Body of pancreas (tissue), 4 donors: ENCODE measurements at regions not wholly inside any gene's neighbourhood (a gene's known extent, or its start where the extent isn't known, plus 50 kb on each side); places are given as distances from the start of the nearest gene placed in this dataset.

Source experiments
- ATAC-seq: fragments of 150-250 bp; one replicate; pipeline ENCODE4 v1.9.1; 2016
- DNase-seq, 4 donors: peaks; one replicate each; pipeline ENCODE4 v3.0.0-alpha.2; 2019
- H3K27ac ChIP-seq, 4 donors: fragments of 200-600 bp; sonication (generic); 1 replicate in 3 of 4; 2 replicates in 1 of 4; pipeline versions ENCODE4 v1.5.1 to v1.6.1; 2016 to 2019; ENCODE audit warnings: mild to moderate bottlenecking in 1 of 4, mixed read lengths in 1 of 4, moderate library complexity in 1 of 4
- H3K27me3 ChIP-seq, 2 donors: fragments of 200-600 bp; sonication (generic); one replicate each; pipeline ENCODE4 v1.6.0; 2016; ENCODE audit warnings: mild to moderate bottlenecking in 1 of 2
- H3K36me3 ChIP-seq, 2 donors: fragments of 200-600 bp; sonication (generic); replicated peaks in 1 of 2; 2 replicates each; pipeline ENCODE4 v1.5.1; 2016; ENCODE audit warnings: low read depth in 2 of 2; ENCODE audit not compliant: insufficient read depth in 1 of 2
- H3K4me1 ChIP-seq: fragments of 200-600 bp; sonication (generic); one replicate; pipeline ENCODE4 v1.6.0; 2016
- H3K4me3 ChIP-seq, 2 donors: fragments of 200-600 bp; sonication (generic); 1 replicate in 1 of 2; 2 replicates in 1 of 2; pipeline ENCODE4 v1.5.1; 2016 to 2019
- H3K9me3 ChIP-seq, 3 donors: fragments of 200-600 bp; sonication (generic); 1 replicate in 2 of 3; 2 replicates in 1 of 3; pipeline ENCODE4 v1.5.1; 2016
- POLR2A ChIP-seq, 3 donors: fragments of 450-650 bp; IDR thresholded peaks; one replicate each; pipeline ENCODE4 v1.6.1; 2016; ENCODE audit warnings: antibody characterized with exemption in 3 of 3, mild to moderate bottlenecking in 2 of 3
- WGBS, 2 donors: methylation state at CpG; one replicate each; pipeline ENCODE4 v1.1.5; 2017; 5-methylcytosine and 5-hydroxymethylcytosine counted together
- intact Hi-C: fragments of 100-400 bp; cut with DNase I; formaldehyde crosslinking; loops from one replicate; pipeline ENCODE4 v1.15.1; 2023
- TF ChIP-seq, protein P1 (sequence below), 7 experiments: fragments of 450-650 bp in 4 of 7; fragments of 200-600 bp in 3 of 7; sonication (generic) in 3 of 7; IDR thresholded peaks; one replicate each; pipeline ENCODE4 v1.5.1; 2016 to 2019; ENCODE audit warnings: antibody characterized with exemption in 7 of 7

DNA sequence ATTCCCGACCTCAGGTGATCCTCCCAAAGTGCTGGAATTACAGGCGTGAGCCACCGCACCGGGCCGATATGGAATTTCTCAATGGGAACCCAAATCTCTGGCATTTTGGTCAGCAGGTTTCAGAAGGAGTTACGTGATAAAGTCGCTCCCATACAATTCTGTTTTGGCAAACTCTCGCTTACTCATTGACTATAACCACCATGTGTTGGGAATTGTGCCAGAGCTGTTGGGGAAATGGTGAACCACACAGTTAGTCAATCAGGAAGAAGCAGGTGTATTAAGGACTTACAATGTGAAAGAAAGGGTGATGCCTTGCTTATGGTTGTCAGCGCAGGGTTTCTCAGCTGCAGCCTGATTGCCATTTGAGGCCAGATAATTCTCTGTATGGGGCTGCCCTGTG, 410.5 kb downstream of the QKI start:
- H3K9me3 ChIP-seq: no peaks in the 10 kb centered on the region
- ATAC-seq: no peak

DNA sequence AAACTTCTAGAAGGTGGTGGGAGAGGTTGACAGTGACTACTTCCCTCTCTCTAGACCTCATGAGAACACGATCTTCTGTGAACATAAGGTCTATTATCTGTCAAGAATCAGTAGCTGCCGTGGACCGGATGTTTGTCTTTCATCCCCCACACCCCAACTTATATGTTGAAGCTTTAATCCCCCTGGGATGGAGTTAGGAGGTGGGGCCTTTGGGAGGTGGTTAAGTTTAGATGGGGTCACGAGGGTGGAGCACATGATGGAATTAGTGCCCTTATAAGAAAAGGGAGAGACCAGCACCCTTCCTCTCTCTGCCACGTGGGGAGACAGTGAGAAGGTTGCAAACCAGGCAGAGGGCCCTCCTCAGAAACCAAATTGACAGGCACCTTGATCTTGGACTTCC, 409.1 kb downstream of the QKI start:
- no peak for ATAC-seq
- H3K9me3 ChIP-seq: no peaks in the 10 kb centered on the region
- H3K27me3 ChIP-seq: no peaks in the 10 kb centered on the region
- TF ChIP-seq, protein P1, sequence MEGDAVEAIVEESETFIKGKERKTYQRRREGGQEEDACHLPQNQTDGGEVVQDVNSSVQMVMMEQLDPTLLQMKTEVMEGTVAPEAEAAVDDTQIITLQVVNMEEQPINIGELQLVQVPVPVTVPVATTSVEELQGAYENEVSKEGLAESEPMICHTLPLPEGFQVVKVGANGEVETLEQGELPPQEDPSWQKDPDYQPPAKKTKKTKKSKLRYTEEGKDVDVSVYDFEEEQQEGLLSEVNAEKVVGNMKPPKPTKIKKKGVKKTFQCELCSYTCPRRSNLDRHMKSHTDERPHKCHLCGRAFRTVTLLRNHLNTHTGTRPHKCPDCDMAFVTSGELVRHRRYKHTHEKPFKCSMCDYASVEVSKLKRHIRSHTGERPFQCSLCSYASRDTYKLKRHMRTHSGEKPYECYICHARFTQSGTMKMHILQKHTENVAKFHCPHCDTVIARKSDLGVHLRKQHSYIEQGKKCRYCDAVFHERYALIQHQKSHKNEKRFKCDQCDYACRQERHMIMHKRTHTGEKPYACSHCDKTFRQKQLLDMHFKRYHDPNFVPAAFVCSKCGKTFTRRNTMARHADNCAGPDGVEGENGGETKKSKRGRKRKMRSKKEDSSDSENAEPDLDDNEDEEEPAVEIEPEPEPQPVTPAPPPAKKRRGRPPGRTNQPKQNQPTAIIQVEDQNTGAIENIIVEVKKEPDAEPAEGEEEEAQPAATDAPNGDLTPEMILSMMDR (IDR thresholded peaks at IDR 0.05): no peak
- TF ChIP-seq POLR2A (IDR thresholded peaks at IDR 0.05): no peak
- H3K4me3 ChIP-seq: no peak overlapping the region
- intact Hi-C loops: no loop called here
- H3K36me3 ChIP-seq: no peaks in the 10 kb centered on the region
- DNase-seq: no peak
- WGBS, 2 donors: 50 to 57% methylated on average over 5 of the region's 5 CpGs
- H3K27ac ChIP-seq: no peak overlapping the region
- H3K4me1 ChIP-seq: no peaks in the 10 kb centered on the region

More for the DNA sequence above, 410.5 kb downstream of the QKI start:
- Histone ChIP-seq H3K27me3 (no peaks in the 10 kb centered on the region), H3K27ac (no peak overlapping the region), H3K36me3 (no peaks in the 10 kb centered on the region), H3K4me1 (no peaks in the 10 kb centered on the region), H3K4me3 (no peak overlapping the region)
- WGBS, 2 donors: 73 to 84% methylated on average over 9 of the region's 9 CpGs
- TF ChIP-seq, protein P1 (IDR thresholded peaks at IDR 0.05): no peak
- DNase-seq: no peak
- intact Hi-C loops: no loop called here

DNA sequence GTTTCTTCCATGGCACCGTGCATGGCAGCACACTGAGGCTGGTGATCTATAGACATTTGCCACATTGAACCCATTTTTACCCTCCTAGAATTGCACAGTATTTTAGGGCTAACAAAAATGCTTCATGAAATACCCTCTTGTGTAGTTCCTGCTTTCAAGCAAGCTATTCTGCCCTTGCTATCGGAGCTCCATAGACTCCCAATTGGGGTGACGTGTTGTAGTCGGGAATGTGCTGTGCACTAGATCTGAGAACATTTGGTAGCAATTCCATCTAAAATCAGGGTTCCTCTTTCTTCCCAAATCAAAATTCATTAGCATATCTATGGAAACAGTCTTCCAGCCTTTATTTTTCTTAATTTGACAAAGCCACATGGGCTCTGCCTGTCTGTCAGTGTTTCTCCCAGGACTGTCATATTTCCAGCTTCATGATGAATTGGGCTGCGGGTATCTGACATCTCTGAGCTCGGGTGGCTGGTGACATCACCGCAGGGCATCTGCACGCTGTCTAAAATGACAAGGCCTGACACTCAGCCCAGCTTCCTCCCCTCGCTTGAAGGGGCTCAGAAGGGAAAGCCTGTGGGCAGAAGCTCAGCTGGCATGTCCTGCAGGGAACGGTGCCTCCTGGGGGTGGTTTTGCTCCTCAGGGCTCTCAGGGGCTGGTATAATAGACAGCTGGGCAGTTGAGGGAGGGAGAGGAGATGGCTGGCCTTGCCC, 406.4 kb downstream of the QKI start:
- TF ChIP-seq, protein P1 (IDR thresholded peaks at IDR 0.05): no peak
- TF ChIP-seq POLR2A (IDR thresholded peaks at IDR 0.05): no peak
- 73 to 75% methylated on average over 7 to 10 of the region's 10 CpGs for WGBS, 2 donors
- Histone ChIP-seq H3K9me3 (no peaks in the 10 kb centered on the region), H3K27ac (no peak overlapping the region), H3K27me3 (no peaks in the 10 kb centered on the region), H3K4me1 (no peaks in the 10 kb centered on the region), H3K36me3 (no peaks in the 10 kb centered on the region), H3K4me3 (no peak overlapping the region)
- intact Hi-C loops: no loop called here
- ATAC-seq: no peak
- no peak for DNase-seq

DNA sequence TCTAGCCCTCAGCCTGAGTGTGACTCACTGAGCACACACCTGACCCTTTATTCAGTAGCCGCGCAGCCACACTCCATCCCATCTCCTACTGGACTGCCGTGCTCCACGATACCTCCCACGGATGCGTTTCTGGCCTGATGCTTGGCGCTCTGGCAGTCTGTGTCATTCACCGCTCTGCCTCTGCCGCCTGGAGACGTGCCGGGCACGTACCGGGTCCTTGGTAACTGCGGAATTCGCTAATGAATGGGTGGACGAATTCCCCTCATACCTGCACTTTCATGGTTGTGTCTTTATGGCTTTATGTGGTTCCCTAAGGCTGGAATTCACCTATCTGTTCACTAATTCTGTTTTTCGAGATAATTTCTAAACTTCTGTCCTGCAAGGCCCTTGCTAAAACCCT, 405.7 kb downstream of the QKI start:
- DNase-seq (no peak), ATAC-seq (no peak)
- intact Hi-C loops: no loop called here
- Histone ChIP-seq H3K27ac (no peak overlapping the region), H3K4me3 (no peak overlapping the region), H3K4me1 (no peaks in the 10 kb centered on the region), H3K36me3 (no peaks in the 10 kb centered on the region), H3K27me3 (no peaks in the 10 kb centered on the region), H3K9me3 (no peaks in the 10 kb centered on the region)
- TF ChIP-seq POLR2A (IDR thresholded peaks at IDR 0.05): no peak
- TF ChIP-seq, protein P1 (IDR thresholded peaks at IDR 0.05): no peak
- WGBS, 2 donors: 84 to 91% methylated on average over 17 of the region's 17 CpGs

DNA sequence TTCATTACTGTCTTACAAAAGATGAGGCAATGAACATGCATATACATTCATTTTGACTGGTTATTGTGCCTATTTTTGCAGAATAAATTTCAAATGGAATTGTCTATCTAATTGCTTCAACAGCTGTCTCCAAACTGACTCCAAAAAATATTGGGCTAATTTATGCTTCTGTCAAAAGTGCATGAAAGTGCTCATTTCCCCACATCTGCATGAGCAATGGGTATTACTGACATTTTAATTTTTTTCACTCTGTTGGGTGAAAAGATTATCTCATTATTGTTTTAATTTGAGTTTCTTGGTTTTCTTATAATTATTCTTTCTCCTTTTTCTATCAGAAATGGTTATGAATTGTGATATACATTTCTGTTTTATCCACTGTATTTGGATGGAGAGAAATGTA, 404.2 kb downstream of the QKI start:
- no peak overlapping the region for H3K4me3 ChIP-seq
- no peak for ATAC-seq
- no peak overlapping the region for H3K27ac ChIP-seq
- TF ChIP-seq POLR2A (IDR thresholded peaks at IDR 0.05): no peak
- TF ChIP-seq, protein P1 (IDR thresholded peaks at IDR 0.05): no peak
- no peaks in the 10 kb centered on the region for H3K27me3 ChIP-seq
- no peaks in the 10 kb centered on the region for H3K9me3 ChIP-seq
- H3K36me3 ChIP-seq: no peaks in the 10 kb centered on the region
- H3K4me1 ChIP-seq: no peaks in the 10 kb centered on the region
- intact Hi-C loops: no loop called here
- DNase-seq: no peak
